AG20443 (cell line): ENCODE measurements at regions not wholly inside any gene's neighbourhood (a gene's known extent, or its start where the extent isn't known, plus 50 kb on each side); places are given as distances from the start of the nearest gene placed in this dataset.

Source experiments
- DNase-seq: peaks from one replicate; pipeline ENCODE4 v3.0.0; 2012; ENCODE audit warnings: low spot score, mixed read lengths

- no peak for DNase-seq
These were observed 317.2 kb downstream of the PDGFC start for GRCh38 chr4:156654410-156654809.

- no peak for DNase-seq
These were observed 327.8 kb downstream of the PDGFC start for GRCh38 chr4:156643826-156644225.

- DNase-seq: peak; percentile 13
These were observed 329.4 kb downstream of the PDGFC start for GRCh38 chr4:156642161-156642560.

- DNase-seq: peak; percentile 47
These were observed 332.5 kb downstream of the PDGFC start for GRCh38 chr4:156638925-156639605.

- DNase-seq: peak; percentile 69
These were observed 333.3 kb downstream of the PDGFC start for GRCh38 chr4:156638334-156638733.

- DNase-seq: no peak
These were observed 335.2 kb downstream of the PDGFC start for GRCh38 chr4:156636381-156636780.

GRCh38 chr4:156635051-156635450, 336.5 kb downstream of the PDGFC start:
- DNase-seq: no peak

GRCh38 chr4:156634612-156635011, 337.0 kb downstream of the PDGFC start:
- DNase-seq: no peak

GRCh38 chr4:156633847-156634246, 337.8 kb downstream of the PDGFC start:
- no peak for DNase-seq

GRCh38 chr4:156628858-156629257, 342.7 kb downstream of the PDGFC start:
- no peak for DNase-seq

- peak; percentile 21 for DNase-seq
These were observed 348.2 kb downstream of the PDGFC start for GRCh38 chr4:156623376-156623775.

- no peak for DNase-seq
These were observed 350.8 kb downstream of the PDGFC start for GRCh38 chr4:156620786-156621185.

- DNase-seq: no peak
These were observed 352.3 kb downstream of the PDGFC start for GRCh38 chr4:156619154-156619934.

- DNase-seq: peak; percentile 74
These were observed 356.5 kb downstream of the PDGFC start for GRCh38 chr4:156615066-156615531.

GRCh38 chr4:156614536-156614935, 357.1 kb downstream of the PDGFC start:
- DNase-seq: no peak

- no peak for DNase-seq
These were observed 362.2 kb downstream of the PDGFC start for GRCh38 chr4:156609421-156609820.

GRCh38 chr4:156608651-156609050, 362.9 kb downstream of the PDGFC start:
- no peak for DNase-seq

- no peak for DNase-seq
These were observed 364.1 kb downstream of the PDGFC start for GRCh38 chr4:156607478-156607857.

GRCh38 chr4:156606554-156607477, 364.8 kb downstream of the PDGFC start:
- DNase-seq: no peak

- no peak for DNase-seq
These were observed 373.4 kb downstream of the PDGFC start for GRCh38 chr4:156598138-156598681.

GRCh38 chr4:156596706-156597329, 374.8 kb downstream of the PDGFC start:
- no peak for DNase-seq

- peak; percentile 9 for DNase-seq
These were observed 375.6 kb downstream of the PDGFC start for GRCh38 chr4:156596026-156596425.
